Hepatocyte (in vitro differentiated cells): ENCODE measurements at regions not wholly inside any gene's neighbourhood (a gene's known extent, or its start where the extent isn't known, plus 50 kb on each side); places are given as distances from the start of the nearest gene placed in this dataset.

Experiments
- DNase-seq: peaks from one replicate; pipeline ENCODE4 v3.0.0-alpha.2; 2016; ENCODE audit warnings: low spot score
- H2AFZ ChIP-seq: fragments of 200-600 bp; sonication (generic); 2 replicates; pipeline ENCODE4 v1.6.0; 2016; ENCODE audit warnings: antibody characterized with exemption, mild to moderate bottlenecking
- H3K27ac ChIP-seq: fragments of 200-600 bp; sonication (generic); 2 replicates; pipeline ENCODE4 v1.5.1; 2016; ENCODE audit warnings: mild to moderate bottlenecking
- H3K27me3 ChIP-seq: fragments of 200-600 bp; sonication (generic); 2 replicates; pipeline ENCODE4 v1.6.1; 2016
- H3K36me3 ChIP-seq: fragments of 200-600 bp; sonication (generic); replicated peaks from 2 replicates; pipeline ENCODE4 v1.5.1; 2016; ENCODE audit warnings: low read depth; ENCODE audit not compliant: insufficient read depth
- H3K4me1 ChIP-seq: fragments of 200-600 bp; sonication (generic); 2 replicates; pipeline ENCODE4 v1.5.1; 2016; ENCODE audit warnings: mild to moderate bottlenecking, moderate library complexity; ENCODE audit not compliant: insufficient read depth
- H3K4me2 ChIP-seq: fragments of 200-600 bp; sonication (generic); 2 replicates; pipeline ENCODE4 v1.6.0; 2016
- H3K4me3 ChIP-seq: fragments of 200-600 bp; sonication (generic); 2 replicates; pipeline ENCODE4 v1.5.1; 2016; ENCODE audit warnings: mild to moderate bottlenecking
- H3K79me2 ChIP-seq: fragments of 200-600 bp; sonication (generic); 2 replicates; pipeline ENCODE4 v1.6.0; 2017; ENCODE audit warnings: mild to moderate bottlenecking
- H3K9me2 ChIP-seq: fragments of 200-600 bp; sonication (generic); replicated peaks from 2 replicates; pipeline ENCODE4 v1.6.0; 2017; ENCODE audit warnings: mild to moderate bottlenecking; ENCODE audit not compliant: insufficient read depth
- H3K9me3 ChIP-seq: fragments of 200-600 bp; sonication (generic); 2 replicates; pipeline ENCODE4 v1.5.1; 2016; ENCODE audit warnings: low read depth, mild to moderate bottlenecking
- H4K20me1 ChIP-seq: fragments of 200-600 bp; sonication (generic); 2 replicates; pipeline ENCODE4 v1.6.0; 2016; ENCODE audit warnings: mild to moderate bottlenecking; ENCODE audit not compliant: insufficient read depth, poor library complexity, severe bottlenecking
- EZH2 ChIP-seq: fragments of 200-600 bp; sonication (generic); IDR thresholded peaks from 2 replicates; pipeline ENCODE4 v1.6.1; 2016; ENCODE audit warnings: antibody characterized with exemption, mild to moderate bottlenecking, borderline replicate concordance
- EZH2phosphoT487 ChIP-seq: fragments of 200-600 bp; sonication (generic); IDR thresholded peaks from one replicate; pipeline ENCODE4 v1.6.1; 2018; ENCODE audit warnings: antibody characterized with exemption, mild to moderate bottlenecking, low read depth, moderate library complexity; ENCODE audit not compliant: unreplicated experiment, severe bottlenecking
- WGBS: methylation state at CpG from one replicate; pipeline ENCODE4 v1.1.6; 2016; ENCODE audit warnings: low lambda C conversion rate; ENCODE audit errors: missing lambda C conversion rate; 5-methylcytosine and 5-hydroxymethylcytosine counted together
- TF ChIP-seq, protein P1 (sequence below): fragments of 200-600 bp; sonication (generic); IDR thresholded peaks from 2 replicates; pipeline ENCODE4 v1.5.1; 2016; ENCODE audit warnings: antibody characterized with exemption, mild to moderate bottlenecking; ENCODE audit not compliant: poor library complexity

DNA sequence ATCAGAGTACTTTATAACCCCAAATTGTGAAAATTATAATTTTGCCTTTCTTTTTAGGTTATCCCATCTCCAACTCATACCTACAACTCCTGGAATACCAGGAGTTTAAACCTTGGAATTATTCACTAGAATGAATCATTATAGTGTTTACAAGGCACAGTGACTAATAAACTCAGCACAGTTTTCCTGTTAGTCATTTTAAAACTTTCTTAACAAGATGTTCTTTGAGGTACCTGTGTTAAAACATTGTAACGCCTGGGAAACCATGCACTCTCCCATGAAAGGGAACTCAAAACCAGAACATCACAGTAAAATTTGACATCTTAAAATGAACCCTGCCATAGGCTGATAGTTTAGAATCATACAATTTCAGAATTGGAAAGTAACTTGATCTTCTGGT lies 132.4 kb upstream of the OSTN start:
- Histone ChIP-seq H3K27me3 (no peaks in the 10 kb centered on the region), H4K20me1 (no peaks in the 10 kb centered on the region), H3K9me2 (no peaks in the 10 kb centered on the region), H3K4me1 (no peaks in the 10 kb centered on the region), H3K27ac (no peak overlapping the region), H3K4me2 (no peak overlapping the region), H3K9me3 (no peaks in the 10 kb centered on the region), H2AFZ (no peak overlapping the region), H3K36me3 (no peaks in the 10 kb centered on the region), H3K79me2 (no peaks in the 10 kb centered on the region), H3K4me3 (no peak overlapping the region)
- 65% methylated on average over 1 of the region's 1 CpG for WGBS
- TF ChIP-seq EZH2 (no peak), EZH2phosphoT487 (no peak)
- TF ChIP-seq, protein P1, sequence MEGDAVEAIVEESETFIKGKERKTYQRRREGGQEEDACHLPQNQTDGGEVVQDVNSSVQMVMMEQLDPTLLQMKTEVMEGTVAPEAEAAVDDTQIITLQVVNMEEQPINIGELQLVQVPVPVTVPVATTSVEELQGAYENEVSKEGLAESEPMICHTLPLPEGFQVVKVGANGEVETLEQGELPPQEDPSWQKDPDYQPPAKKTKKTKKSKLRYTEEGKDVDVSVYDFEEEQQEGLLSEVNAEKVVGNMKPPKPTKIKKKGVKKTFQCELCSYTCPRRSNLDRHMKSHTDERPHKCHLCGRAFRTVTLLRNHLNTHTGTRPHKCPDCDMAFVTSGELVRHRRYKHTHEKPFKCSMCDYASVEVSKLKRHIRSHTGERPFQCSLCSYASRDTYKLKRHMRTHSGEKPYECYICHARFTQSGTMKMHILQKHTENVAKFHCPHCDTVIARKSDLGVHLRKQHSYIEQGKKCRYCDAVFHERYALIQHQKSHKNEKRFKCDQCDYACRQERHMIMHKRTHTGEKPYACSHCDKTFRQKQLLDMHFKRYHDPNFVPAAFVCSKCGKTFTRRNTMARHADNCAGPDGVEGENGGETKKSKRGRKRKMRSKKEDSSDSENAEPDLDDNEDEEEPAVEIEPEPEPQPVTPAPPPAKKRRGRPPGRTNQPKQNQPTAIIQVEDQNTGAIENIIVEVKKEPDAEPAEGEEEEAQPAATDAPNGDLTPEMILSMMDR = no peak
- DNase-seq = no peak

DNA sequence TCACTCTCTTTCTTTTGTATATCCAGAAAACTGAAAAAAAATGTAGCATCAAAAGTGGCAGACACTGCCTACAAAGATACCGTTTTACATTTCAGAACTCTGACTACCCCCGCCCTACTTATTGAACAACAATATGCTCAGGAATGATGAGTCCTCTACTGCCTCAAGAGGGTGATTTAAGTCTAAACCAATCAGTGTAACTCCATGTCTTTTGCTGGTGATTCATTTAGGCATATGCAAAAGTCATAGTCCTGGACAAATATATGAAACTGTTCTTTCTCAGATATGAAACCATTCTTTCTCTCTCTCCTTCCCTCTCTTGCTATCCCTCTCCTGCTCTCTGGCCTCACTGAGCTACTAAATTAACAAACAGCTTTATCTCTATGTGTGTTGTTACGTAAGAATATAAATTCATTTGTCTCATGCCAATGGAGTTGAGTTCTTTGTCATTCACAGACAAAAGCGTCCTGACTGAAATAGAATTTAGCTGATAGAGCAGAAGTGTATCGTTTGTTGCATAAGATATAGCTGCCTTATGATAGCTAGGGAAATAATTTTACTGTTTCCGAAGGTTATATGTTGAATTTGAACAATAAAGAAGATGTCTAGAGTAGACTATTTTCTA lies 133.7 kb upstream of the OSTN start:
- Histone ChIP-seq H4K20me1 (no peaks in the 10 kb centered on the region), H3K4me3 (no peak overlapping the region), H3K4me1 (no peaks in the 10 kb centered on the region), H3K9me2 (no peaks in the 10 kb centered on the region), H3K36me3 (no peaks in the 10 kb centered on the region), H3K27me3 (no peaks in the 10 kb centered on the region), H2AFZ (no peak overlapping the region), H3K4me2 (no peak overlapping the region), H3K79me2 (no peaks in the 10 kb centered on the region), H3K27ac (no peak overlapping the region), H3K9me3 (no peaks in the 10 kb centered on the region)
- DNase-seq = no peak
- TF ChIP-seq EZH2phosphoT487 (no peak), EZH2 (no peak)
- TF ChIP-seq, protein P1 = no peak
- 88% methylated on average over 6 of the region's 6 CpGs for WGBS

DNA sequence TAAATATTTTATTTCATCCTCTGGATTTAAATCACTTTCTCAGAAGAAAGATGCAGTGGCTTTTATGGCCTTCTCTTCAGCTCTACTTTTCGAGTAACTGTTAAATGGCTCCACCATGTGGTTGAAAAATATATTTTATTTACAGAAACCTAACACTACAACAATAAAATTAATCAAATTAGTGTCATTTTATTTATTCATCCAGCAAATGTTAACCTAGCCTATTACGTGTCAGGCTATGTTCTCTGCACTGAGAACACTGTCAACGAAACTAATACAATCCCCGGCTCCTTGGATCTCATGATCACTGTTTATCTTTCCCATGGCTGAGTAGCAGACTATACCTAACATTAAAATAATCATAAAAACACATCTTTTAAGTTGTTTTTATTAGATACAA lies 148.0 kb upstream of the OSTN start:
- DNase-seq = peak; percentile 47
- Histone ChIP-seq H3K36me3 (no peaks in the 10 kb centered on the region), H4K20me1 (no peaks in the 10 kb centered on the region), H3K4me2 (no peak overlapping the region), H2AFZ (no peak overlapping the region), H3K9me3 (no peaks in the 10 kb centered on the region), H3K27me3 (no peaks in the 10 kb centered on the region), H3K4me3 (no peak overlapping the region), H3K79me2 (no peaks in the 10 kb centered on the region), H3K9me2 (no peaks in the 10 kb centered on the region), H3K27ac (no peak overlapping the region), H3K4me1 (no peaks in the 10 kb centered on the region)
- WGBS = 19% methylated on average over 4 of the region's 4 CpGs
- TF ChIP-seq, protein P1 = peak; percentile 67
- no peak for TF ChIP-seq EZH2

DNA sequence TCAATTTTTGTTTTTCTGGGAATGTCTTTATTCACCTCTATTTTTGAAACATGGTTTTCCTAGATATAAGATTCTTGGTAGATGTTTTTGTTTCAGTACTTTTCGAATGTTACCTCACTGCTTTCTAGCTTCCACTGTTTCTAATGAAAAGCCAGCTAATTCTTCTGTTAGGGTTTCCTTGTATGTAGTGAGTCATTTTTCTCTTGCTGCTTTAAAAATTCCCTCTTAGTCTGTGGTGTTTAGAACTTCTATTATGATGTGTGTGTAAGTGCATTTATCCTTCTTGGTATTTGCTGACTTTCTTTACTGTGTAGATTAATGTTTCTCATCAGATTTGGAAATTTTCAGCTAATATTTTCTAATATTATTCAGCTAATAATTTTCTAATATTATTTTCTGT lies 151.1 kb upstream of the OSTN start:
- Histone ChIP-seq H2AFZ (no peak overlapping the region), H3K4me2 (no peak overlapping the region), H3K4me3 (no peak overlapping the region), H3K27ac (no peak overlapping the region), H3K36me3 (no peaks in the 10 kb centered on the region), H3K9me2 (no peaks in the 10 kb centered on the region), H3K9me3 (no peaks in the 10 kb centered on the region), H3K27me3 (no peaks in the 10 kb centered on the region), H4K20me1 (no peaks in the 10 kb centered on the region), H3K79me2 (no peaks in the 10 kb centered on the region), H3K4me1 (no peaks in the 10 kb centered on the region)
- no peak for DNase-seq
- TF ChIP-seq EZH2phosphoT487 = no peak
- TF ChIP-seq, protein P1 = no peak
- TF ChIP-seq EZH2 = no peak
- WGBS = 80% methylated on average over 1 of the region's 1 CpG
